Gastroesophageal sphincter (tissue), 3 donors: ENCODE measurements at regions not wholly inside any gene's neighbourhood (a gene's known extent, or its start where the extent isn't known, plus 50 kb on each side); places are given as distances from the start of the nearest gene placed in this dataset.

Experiments
- CTCF ChIP-seq, 4 experiments: fragments of 200-600 bp in 2 of 4; fragments of 450-650 bp in 2 of 4; sonication (generic) in 1 of 4; IDR thresholded peaks; one replicate each; pipeline ENCODE4 v1.5.1; 2017 to 2019; ENCODE audit warnings: antibody characterized with exemption in 4 of 4, mild to moderate bottlenecking in 2 of 4, moderate library complexity in 2 of 4
- EP300 ChIP-seq: sonication (generic); formaldehyde crosslinking; IDR thresholded peaks from one replicate; pipeline ENCODE4 v1.6.1; 2017; ENCODE audit warnings: antibody characterized with exemption, mild to moderate bottlenecking

DNA sequence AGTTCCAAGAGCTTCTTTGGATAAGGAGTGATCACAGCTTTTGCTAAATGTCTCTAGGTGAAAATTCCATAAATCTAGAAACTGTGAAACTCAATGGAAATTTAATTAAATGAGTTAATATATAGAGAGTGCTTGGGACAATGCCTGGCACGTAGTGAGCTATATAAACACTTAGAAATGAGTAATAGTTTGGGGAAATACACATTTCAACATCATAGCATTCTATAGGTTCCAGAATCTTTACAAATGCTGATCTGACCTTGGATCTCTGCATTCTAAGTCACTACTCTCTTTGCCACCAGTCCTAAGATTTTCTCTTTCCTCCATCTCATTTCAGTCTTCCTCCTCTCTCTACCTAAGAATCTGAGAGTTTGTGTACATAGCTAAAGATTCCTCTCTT lies 175.6 kb downstream of the SOX9 start:
- TF ChIP-seq CTCF (IDR thresholded peaks at IDR 0.05) = no peak
- no peak for TF ChIP-seq EP300
